RWPE2 (cell line): ENCODE measurements at regions not wholly inside any gene's neighbourhood (a gene's known extent, or its start where the extent isn't known, plus 50 kb on each side); places are given as distances from the start of the nearest gene placed in this dataset.

Experiments used
- ATAC-seq: fragments of 200-7000 bp; cut with Tn5 transposase; 3 replicates; pipeline ENCODE4 v1.9.1; 2021; ENCODE audit warnings: low read depth
- DNase-seq: peaks from one replicate; pipeline ENCODE4 v3.0.0-alpha.2; 2020; ENCODE audit warnings: low spot score
- H3K27ac ChIP-seq: fragments of 450-650 bp; 2 replicates; pipeline ENCODE4 v1.5.1; 2017; ENCODE audit warnings: mild to moderate bottlenecking; ENCODE audit not compliant: poor library complexity, severe bottlenecking
- H3K27me3 ChIP-seq: fragments of 250-450 bp; sonication (Bioruptor Pico); 2 replicates; pipeline ENCODE4 v1.5.1; 2021; ENCODE audit warnings: mild to moderate bottlenecking, moderate library complexity; ENCODE audit not compliant: insufficient read depth, poor library complexity, severe bottlenecking
- H3K36me3 ChIP-seq: fragments of 250-450 bp; sonication (Bioruptor Pico); 2 replicates; pipeline ENCODE4 v1.5.1; 2020; ENCODE audit warnings: low read depth, mild to moderate bottlenecking, moderate library complexity
- H3K4me1 ChIP-seq: fragments of 250-450 bp; sonication (Bioruptor Pico); 2 replicates; pipeline ENCODE4 v1.5.1; 2021; ENCODE audit warnings: mild to moderate bottlenecking, moderate library complexity; ENCODE audit not compliant: insufficient read depth, poor library complexity, severe bottlenecking
- H3K4me3 ChIP-seq: fragments of 250-450 bp; sonication (Bioruptor Pico); 2 replicates; pipeline ENCODE4 v1.5.1; 2021; ENCODE audit warnings: mild to moderate bottlenecking, moderate library complexity; ENCODE audit not compliant: severe bottlenecking
- H3K9me3 ChIP-seq: fragments of 250-450 bp; sonication (Bioruptor Pico); 2 replicates; pipeline ENCODE4 v1.5.1; 2021; ENCODE audit warnings: mild to moderate bottlenecking, moderate library complexity; ENCODE audit not compliant: severe bottlenecking
- TF ChIP-seq, protein P1 (sequence below): fragments of 450-650 bp; IDR thresholded peaks from one replicate; pipeline ENCODE4 v1.5.1; 2017; ENCODE audit warnings: mild to moderate bottlenecking, moderate library complexity; ENCODE audit not compliant: poor library complexity, severe bottlenecking

DNA sequence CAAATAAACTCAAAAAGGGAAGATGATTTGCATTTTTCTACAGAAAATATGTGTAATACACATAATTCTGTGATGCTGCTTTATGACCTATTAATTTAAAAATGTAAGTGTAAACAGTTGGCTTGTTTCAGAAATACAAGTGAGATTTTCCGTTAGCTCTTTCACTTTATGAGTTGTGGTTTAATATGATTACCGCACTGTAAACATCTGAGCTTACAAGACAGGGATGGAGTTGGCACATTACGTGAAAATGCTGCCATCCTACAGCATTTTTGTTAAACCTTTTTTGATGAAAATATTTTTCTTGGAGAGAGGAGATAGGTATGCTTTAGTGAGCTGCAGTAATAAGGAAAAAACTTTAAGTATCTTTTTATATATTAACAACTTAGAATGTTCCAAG, 426.8 kb upstream of the ADAMTS5 start:
- TF ChIP-seq, protein P1, sequence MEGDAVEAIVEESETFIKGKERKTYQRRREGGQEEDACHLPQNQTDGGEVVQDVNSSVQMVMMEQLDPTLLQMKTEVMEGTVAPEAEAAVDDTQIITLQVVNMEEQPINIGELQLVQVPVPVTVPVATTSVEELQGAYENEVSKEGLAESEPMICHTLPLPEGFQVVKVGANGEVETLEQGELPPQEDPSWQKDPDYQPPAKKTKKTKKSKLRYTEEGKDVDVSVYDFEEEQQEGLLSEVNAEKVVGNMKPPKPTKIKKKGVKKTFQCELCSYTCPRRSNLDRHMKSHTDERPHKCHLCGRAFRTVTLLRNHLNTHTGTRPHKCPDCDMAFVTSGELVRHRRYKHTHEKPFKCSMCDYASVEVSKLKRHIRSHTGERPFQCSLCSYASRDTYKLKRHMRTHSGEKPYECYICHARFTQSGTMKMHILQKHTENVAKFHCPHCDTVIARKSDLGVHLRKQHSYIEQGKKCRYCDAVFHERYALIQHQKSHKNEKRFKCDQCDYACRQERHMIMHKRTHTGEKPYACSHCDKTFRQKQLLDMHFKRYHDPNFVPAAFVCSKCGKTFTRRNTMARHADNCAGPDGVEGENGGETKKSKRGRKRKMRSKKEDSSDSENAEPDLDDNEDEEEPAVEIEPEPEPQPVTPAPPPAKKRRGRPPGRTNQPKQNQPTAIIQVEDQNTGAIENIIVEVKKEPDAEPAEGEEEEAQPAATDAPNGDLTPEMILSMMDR, result no peak
- Histone ChIP-seq H3K27me3 (no peaks in the 10 kb centered on the region), H3K27ac (no peak overlapping the region), H3K4me3 (no peak overlapping the region), H3K36me3 (no peaks in the 10 kb centered on the region), H3K4me1 (no peaks in the 10 kb centered on the region), H3K9me3 (no peaks in the 10 kb centered on the region)
- no peak for ATAC-seq
- no peak for DNase-seq

DNA sequence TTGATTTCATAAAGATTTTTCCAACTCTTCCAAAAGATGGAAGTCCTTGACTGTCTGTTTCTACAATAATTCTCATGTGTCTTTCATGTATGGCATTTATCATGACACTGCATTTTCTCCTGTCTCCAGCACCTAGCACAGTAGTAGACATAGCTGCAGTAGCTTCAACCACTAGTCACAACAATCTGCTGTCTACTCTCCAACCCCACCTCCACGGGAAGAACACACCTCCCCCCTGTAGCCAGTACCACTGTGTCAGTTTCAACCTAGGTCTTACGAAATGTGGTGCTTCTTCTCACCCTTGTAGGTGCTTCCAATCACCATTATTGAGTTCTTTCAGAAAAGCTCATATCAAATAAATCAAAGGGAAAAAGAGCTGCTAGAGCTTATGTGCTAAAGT, 425.1 kb upstream of the ADAMTS5 start:
- no peaks in the 10 kb centered on the region for H3K27me3 ChIP-seq
- no peak for ATAC-seq
- no peaks in the 10 kb centered on the region for H3K4me1 ChIP-seq
- DNase-seq, result no peak
- no peaks in the 10 kb centered on the region for H3K36me3 ChIP-seq
- no peaks in the 10 kb centered on the region for H3K9me3 ChIP-seq
- TF ChIP-seq, protein P1, result no peak
- no peak overlapping the region for H3K4me3 ChIP-seq
- H3K27ac ChIP-seq, result no peak overlapping the region

DNA sequence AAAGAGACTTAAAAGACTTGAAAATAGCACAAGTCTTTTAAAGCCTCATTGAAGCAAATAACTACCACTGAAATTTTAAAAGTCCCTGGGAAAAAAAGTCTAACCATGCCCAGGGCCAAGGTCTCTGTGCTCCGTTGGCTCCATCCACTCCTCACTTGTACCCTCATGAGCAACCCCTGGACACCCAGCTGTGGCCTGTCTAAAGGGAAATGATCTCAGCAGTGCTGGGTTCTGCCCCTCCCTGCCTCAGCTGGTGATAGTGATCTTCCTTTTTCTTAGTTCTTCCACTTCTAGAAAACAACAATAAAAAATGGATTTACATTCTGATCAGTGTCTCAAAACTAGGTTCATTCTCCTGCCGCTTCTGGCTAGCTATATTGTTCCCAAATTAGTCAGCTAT, 423.5 kb upstream of the ADAMTS5 start:
- Histone ChIP-seq H3K27me3 (no peaks in the 10 kb centered on the region), H3K4me1 (no peaks in the 10 kb centered on the region), H3K9me3 (no peaks in the 10 kb centered on the region), H3K27ac (no peak overlapping the region), H3K4me3 (no peak overlapping the region), H3K36me3 (no peaks in the 10 kb centered on the region)
- ATAC-seq, result no peak
- no peak for DNase-seq
- TF ChIP-seq, protein P1, result no peak

DNA sequence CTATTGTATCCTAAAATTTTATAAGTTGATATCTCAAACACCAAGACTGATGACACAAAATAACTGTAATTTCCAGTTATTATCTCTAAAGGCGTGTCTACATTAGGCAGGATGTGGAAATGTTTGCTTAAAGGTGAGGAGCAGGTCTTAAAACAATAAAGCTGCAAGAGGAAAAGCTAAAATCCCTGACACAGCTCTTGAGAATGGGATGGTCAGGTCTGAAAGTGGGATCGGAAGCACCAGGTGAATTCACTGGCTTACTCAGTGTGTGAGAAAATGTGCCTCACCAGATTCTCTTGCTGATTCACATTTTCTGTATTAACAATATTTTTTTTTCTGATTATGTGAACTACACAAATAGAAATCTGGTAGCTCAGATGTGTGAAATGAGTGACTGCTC, 421.9 kb upstream of the ADAMTS5 start:
- ATAC-seq, result peak; percentile 54; the same call in 1 of the 3 replicates
- Histone ChIP-seq H3K9me3 (no peaks in the 10 kb centered on the region), H3K4me1 (no peaks in the 10 kb centered on the region), H3K4me3 (no peak overlapping the region), H3K36me3 (no peaks in the 10 kb centered on the region), H3K27me3 (no peaks in the 10 kb centered on the region), H3K27ac (no peak overlapping the region)
- DNase-seq, result no peak
- TF ChIP-seq, protein P1, result no peak

DNA sequence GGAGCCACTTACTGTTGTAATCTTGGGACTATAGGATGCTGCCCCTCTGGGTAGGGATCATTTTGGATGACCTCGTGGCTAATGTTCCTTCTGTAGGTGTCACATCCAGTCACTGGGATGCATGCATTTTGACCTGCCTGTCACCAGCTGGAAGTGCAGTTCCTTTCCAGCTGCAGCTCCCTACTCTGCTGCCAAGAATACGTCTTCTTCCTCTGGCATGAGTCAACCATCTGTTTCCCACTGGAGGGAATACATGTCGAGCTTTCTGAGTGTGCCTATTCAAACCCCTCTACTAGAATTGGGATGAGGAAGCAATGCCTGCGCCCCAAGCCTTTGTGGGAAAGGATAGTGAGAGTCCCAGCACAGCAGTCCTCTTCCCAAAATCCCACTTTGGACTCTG, 415.5 kb upstream of the ADAMTS5 start:
- no peaks in the 10 kb centered on the region for H3K36me3 ChIP-seq
- H3K9me3 ChIP-seq, result no peaks in the 10 kb centered on the region
- H3K27me3 ChIP-seq, result no peaks in the 10 kb centered on the region
- TF ChIP-seq, protein P1, result no peak
- no peak overlapping the region for H3K4me3 ChIP-seq
- no peak for DNase-seq
- H3K4me1 ChIP-seq, result no peaks in the 10 kb centered on the region
- H3K27ac ChIP-seq, result no peak overlapping the region
- ATAC-seq, result no peak
